ENCODE measurements at regions not wholly inside any gene's neighbourhood (a gene's known extent, or its start where the extent isn't known, plus 50 kb on each side); places are given as distances from the start of the nearest gene placed in this dataset.

GRCh38 chr9:31629292-31629691 is 755.2 kb upstream of the ACO1 start:
- Mint-ChIP-seq H3K27me3 (no peaks in the 10 kb centered on the region), H3K27ac (no peak overlapping the region), H3K9me3 (peaks cover 0 to 8% (median 0%) of the 10 kb centered on the region in 3 donors), H3K36me3 (no peaks in the 10 kb centered on the region), H3K4me1 (peaks cover 6 to 8% (median 8%) of the 10 kb centered on the region in 3 donors), H3K4me3 (no peak overlapping the region)
- CTCF ChIA-PET, result no interaction called here
- ATAC-seq (replicated peaks in 1 of 4) (no peak), DNase-seq (no peak)
- no peaks in the 10 kb centered on the region for H3K27me3 ChIP-seq (replicated peaks in 1 of 2; ENCODE audit: control insufficient read depth in 2 of 2, extremely low read depth in 1 of 2, insufficient read depth in 2 of 2, low read length in 1 of 2)
- H3K27ac ChIP-seq (ENCODE audit: low read length), result no peak overlapping the region
- POLR2A ChIA-PET, result no interaction called here
- H3K9me3 ChIP-seq, result peaks cover 2% of the 10 kb centered on the region
- no peaks in the 10 kb centered on the region for H3K4me1 ChIP-seq (ENCODE audit: control insufficient read depth in 1 of 2, extremely low read depth in 1 of 2, insufficient read depth in 2 of 2, low read length in 2 of 2)
- no peaks in the 10 kb centered on the region for H3K36me3 ChIP-seq (ENCODE audit: control insufficient read depth in 2 of 2, extremely low read depth in 1 of 2, insufficient read depth in 1 of 2, low read length in 1 of 2)
- no peak overlapping the region for H3K4me3 ChIP-seq (ENCODE audit: control insufficient read depth in 1 of 2, extremely low read depth in 1 of 2, low read length in 1 of 2)

- no peak overlapping the region for H3K27ac ChIP-seq (ENCODE audit: low read length)
- POLR2A ChIA-PET, result no interaction called here
- no peaks in the 10 kb centered on the region for H3K36me3 ChIP-seq (ENCODE audit: control insufficient read depth in 2 of 2, extremely low read depth in 1 of 2, insufficient read depth in 1 of 2, low read length in 1 of 2)
- no peaks in the 10 kb centered on the region for H3K27me3 ChIP-seq (replicated peaks in 1 of 2; ENCODE audit: control insufficient read depth in 2 of 2, extremely low read depth in 1 of 2, insufficient read depth in 2 of 2, low read length in 1 of 2)
- H3K4me1 ChIP-seq (ENCODE audit: control insufficient read depth in 1 of 2, extremely low read depth in 1 of 2, insufficient read depth in 2 of 2, low read length in 2 of 2), result no peaks in the 10 kb centered on the region
- no peak overlapping the region for H3K4me3 Mint-ChIP-seq
- ATAC-seq (replicated peaks in 1 of 4) (no peak), DNase-seq (no peak)
- no peaks in the 10 kb centered on the region for H3K27me3 Mint-ChIP-seq
- H3K36me3 Mint-ChIP-seq, result no peaks in the 10 kb centered on the region
- no CpG with 5 or more reads among the region's 2 CpGs for WGBS (ENCODE audit: insufficient coverage)
- H3K9me3 Mint-ChIP-seq, result no peaks in the 10 kb centered on the region
- no peak overlapping the region for H3K4me3 ChIP-seq (ENCODE audit: control insufficient read depth in 1 of 2, extremely low read depth in 1 of 2, low read length in 1 of 2)
- peaks cover 0 to 5% (median 2%) of the 10 kb centered on the region in 3 donors for H3K4me1 Mint-ChIP-seq
- CTCF ChIA-PET, result no interaction called here
- no peaks in the 10 kb centered on the region for H3K9me3 ChIP-seq
- H3K27ac Mint-ChIP-seq, result no peak overlapping the region
Measured at GRCh38 chr9:31637265-31637664, 747.2 kb upstream of the ACO1 start.

- H3K4me3 ChIP-seq (ENCODE audit: control insufficient read depth in 1 of 2, extremely low read depth in 1 of 2, low read length in 1 of 2), result no peak overlapping the region
- Mint-ChIP-seq H3K9me3 (no peaks in the 10 kb centered on the region), H3K27me3 (no peaks in the 10 kb centered on the region), H3K36me3 (no peaks in the 10 kb centered on the region), H3K4me3 (no peak overlapping the region), H3K4me1 (peaks cover 0 to 5% (median 2%) of the 10 kb centered on the region in 3 donors), H3K27ac (no peak overlapping the region)
- POLR2A ChIA-PET, result no interaction called here
- CTCF ChIA-PET, result no interaction called here
- ATAC-seq (replicated peaks in 1 of 4) (no peak), DNase-seq (no peak)
- no peaks in the 10 kb centered on the region for H3K36me3 ChIP-seq (ENCODE audit: control insufficient read depth in 2 of 2, extremely low read depth in 1 of 2, insufficient read depth in 1 of 2, low read length in 1 of 2)
- H3K9me3 ChIP-seq, result no peaks in the 10 kb centered on the region
- no peaks in the 10 kb centered on the region for H3K4me1 ChIP-seq (ENCODE audit: control insufficient read depth in 1 of 2, extremely low read depth in 1 of 2, insufficient read depth in 2 of 2, low read length in 2 of 2)
- H3K27ac ChIP-seq (ENCODE audit: low read length), result no peak overlapping the region
- no peaks in the 10 kb centered on the region for H3K27me3 ChIP-seq (replicated peaks in 1 of 2; ENCODE audit: control insufficient read depth in 2 of 2, extremely low read depth in 1 of 2, insufficient read depth in 2 of 2, low read length in 1 of 2)
Measured at GRCh38 chr9:31637861-31638260, 746.6 kb upstream of the ACO1 start.

GRCh38 chr9:31639451-31639850 is 745.0 kb upstream of the ACO1 start:
- no peak overlapping the region for H3K27ac ChIP-seq (ENCODE audit: low read length)
- no peaks in the 10 kb centered on the region for H3K27me3 ChIP-seq (replicated peaks in 1 of 2; ENCODE audit: control insufficient read depth in 2 of 2, extremely low read depth in 1 of 2, insufficient read depth in 2 of 2, low read length in 1 of 2)
- no CpG with 5 or more reads among the region's 1 CpG for WGBS (ENCODE audit: insufficient coverage)
- H3K9me3 Mint-ChIP-seq, result no peaks in the 10 kb centered on the region
- H3K27me3 Mint-ChIP-seq, result peaks cover 0 to under 1% of the 10 kb centered on the region in 2 donors
- no peak for DNase-seq
- no peaks in the 10 kb centered on the region for H3K9me3 ChIP-seq
- H3K36me3 ChIP-seq (ENCODE audit: control insufficient read depth in 2 of 2, extremely low read depth in 1 of 2, insufficient read depth in 1 of 2, low read length in 1 of 2), result no peaks in the 10 kb centered on the region
- H3K4me1 Mint-ChIP-seq, result peaks cover 0 to 5% (median 2%) of the 10 kb centered on the region in 3 donors
- H3K4me1 ChIP-seq (ENCODE audit: control insufficient read depth in 1 of 2, extremely low read depth in 1 of 2, insufficient read depth in 2 of 2, low read length in 2 of 2), result no peaks in the 10 kb centered on the region
- ChIA-PET CTCF (no interaction called here), POLR2A (no interaction called here)
- H3K4me3 ChIP-seq (ENCODE audit: control insufficient read depth in 1 of 2, extremely low read depth in 1 of 2, low read length in 1 of 2), result no peak overlapping the region
- no peak overlapping the region for H3K4me3 Mint-ChIP-seq
- no peak overlapping the region for H3K27ac Mint-ChIP-seq
- no peaks in the 10 kb centered on the region for H3K36me3 Mint-ChIP-seq
- ATAC-seq (replicated peaks in 1 of 4), result no peak

GRCh38 chr9:31669311-31669710 is 715.1 kb upstream of the ACO1 start:
- Histone ChIP-seq H3K27me3 (replicated peaks in 1 of 2; ENCODE audit: control insufficient read depth in 2 of 2, extremely low read depth in 1 of 2, insufficient read depth in 2 of 2, low read length in 1 of 2) (no peaks in the 10 kb centered on the region), H3K4me3 (ENCODE audit: control insufficient read depth in 1 of 2, extremely low read depth in 1 of 2, low read length in 1 of 2) (no peak overlapping the region), H3K36me3 (ENCODE audit: control insufficient read depth in 2 of 2, extremely low read depth in 1 of 2, insufficient read depth in 1 of 2, low read length in 1 of 2) (no peaks in the 10 kb centered on the region), H3K27ac (ENCODE audit: low read length) (no peak overlapping the region), H3K4me1 (ENCODE audit: control insufficient read depth in 1 of 2, extremely low read depth in 1 of 2, insufficient read depth in 2 of 2, low read length in 2 of 2) (no peaks in the 10 kb centered on the region), H3K9me3 (no peaks in the 10 kb centered on the region)
- H3K27me3 Mint-ChIP-seq, result no peaks in the 10 kb centered on the region
- no peak overlapping the region for H3K4me3 Mint-ChIP-seq
- H3K27ac Mint-ChIP-seq, result no peak overlapping the region
- WGBS (ENCODE audit: insufficient coverage), result 100% methylated on average over 1 of the region's 3 CpGs
- ATAC-seq (replicated peaks in 1 of 4) (no peak), DNase-seq (no peak)
- H3K4me1 Mint-ChIP-seq, result no peaks in the 10 kb centered on the region
- no peaks in the 10 kb centered on the region for H3K36me3 Mint-ChIP-seq
- ChIA-PET POLR2A (no interaction called here), CTCF (no interaction called here)
- H3K9me3 Mint-ChIP-seq, result peaks cover 0 to 4% (median 0%) of the 10 kb centered on the region in 3 donors

GRCh38 chr9:31671011-31671410 is 713.4 kb upstream of the ACO1 start:
- CTCF ChIA-PET, result no interaction called here
- ATAC-seq (replicated peaks in 1 of 4), result no peak
- Mint-ChIP-seq H3K9me3 (peaks cover 0 to 4% (median 0%) of the 10 kb centered on the region in 3 donors), H3K4me1 (no peaks in the 10 kb centered on the region), H3K4me3 (no peak overlapping the region), H3K27me3 (no peaks in the 10 kb centered on the region), H3K27ac (no peak overlapping the region), H3K36me3 (no peaks in the 10 kb centered on the region)
- DNase-seq, result no peak
- Histone ChIP-seq H3K4me3 (ENCODE audit: control insufficient read depth in 1 of 2, extremely low read depth in 1 of 2, low read length in 1 of 2) (no peak overlapping the region), H3K4me1 (ENCODE audit: control insufficient read depth in 1 of 2, extremely low read depth in 1 of 2, insufficient read depth in 2 of 2, low read length in 2 of 2) (no peaks in the 10 kb centered on the region), H3K27me3 (replicated peaks in 1 of 2; ENCODE audit: control insufficient read depth in 2 of 2, extremely low read depth in 1 of 2, insufficient read depth in 2 of 2, low read length in 1 of 2) (no peaks in the 10 kb centered on the region), H3K9me3 (no peaks in the 10 kb centered on the region), H3K36me3 (ENCODE audit: control insufficient read depth in 2 of 2, extremely low read depth in 1 of 2, insufficient read depth in 1 of 2, low read length in 1 of 2) (no peaks in the 10 kb centered on the region), H3K27ac (ENCODE audit: low read length) (no peak overlapping the region)
- POLR2A ChIA-PET, result no interaction called here
- no CpG with 5 or more reads among the region's 3 CpGs for WGBS (ENCODE audit: insufficient coverage)

- H3K36me3 Mint-ChIP-seq, result no peaks in the 10 kb centered on the region
- no peak overlapping the region for H3K4me3 Mint-ChIP-seq
- no peaks in the 10 kb centered on the region for H3K9me3 ChIP-seq
- DNase-seq (no peak), ATAC-seq (replicated peaks in 1 of 4) (no peak)
- H3K4me1 ChIP-seq (ENCODE audit: control insufficient read depth in 1 of 2, extremely low read depth in 1 of 2, insufficient read depth in 2 of 2, low read length in 2 of 2), result no peaks in the 10 kb centered on the region
- H3K9me3 Mint-ChIP-seq, result peaks cover 0 to 4% (median under 1%) of the 10 kb centered on the region in 3 donors
- no peaks in the 10 kb centered on the region for H3K36me3 ChIP-seq (ENCODE audit: control insufficient read depth in 2 of 2, extremely low read depth in 1 of 2, insufficient read depth in 1 of 2, low read length in 1 of 2)
- H3K4me3 ChIP-seq (ENCODE audit: control insufficient read depth in 1 of 2, extremely low read depth in 1 of 2, low read length in 1 of 2), result no peak overlapping the region
- H3K27me3 ChIP-seq (replicated peaks in 1 of 2; ENCODE audit: control insufficient read depth in 2 of 2, extremely low read depth in 1 of 2, insufficient read depth in 2 of 2, low read length in 1 of 2), result no peaks in the 10 kb centered on the region
- CTCF ChIA-PET, result no interaction called here
- no CpG with 5 or more reads among the region's 1 CpG for WGBS (ENCODE audit: insufficient coverage)
- no peaks in the 10 kb centered on the region for H3K27me3 Mint-ChIP-seq
- no peak overlapping the region for H3K27ac ChIP-seq (ENCODE audit: low read length)
- H3K4me1 Mint-ChIP-seq, result peaks cover 0 to 7% (median 0%) of the 10 kb centered on the region in 3 donors
- POLR2A ChIA-PET, result no interaction called here
- no peak overlapping the region for H3K27ac Mint-ChIP-seq
Measured at GRCh38 chr9:31674264-31674663, 710.2 kb upstream of the ACO1 start.

All from T-cell (primary cell).